Body of pancreas (tissue), 4 donors: ENCODE measurements at regions not wholly inside any gene's neighbourhood (a gene's known extent, or its start where the extent isn't known, plus 50 kb on each side); places are given as distances from the start of the nearest gene placed in this dataset.

Experiments used
- POLR2A ChIP-seq, 3 donors: fragments of 450-650 bp; IDR thresholded peaks; one replicate each; pipeline ENCODE4 v1.6.1; 2016; ENCODE audit warnings: antibody characterized with exemption in 3 of 3, mild to moderate bottlenecking in 2 of 3
- TF ChIP-seq, protein P1 (sequence below), 7 experiments: fragments of 450-650 bp in 4 of 7; fragments of 200-600 bp in 3 of 7; sonication (generic) in 3 of 7; IDR thresholded peaks; one replicate each; pipeline ENCODE4 v1.5.1; 2016 to 2019; ENCODE audit warnings: antibody characterized with exemption in 7 of 7

DNA sequence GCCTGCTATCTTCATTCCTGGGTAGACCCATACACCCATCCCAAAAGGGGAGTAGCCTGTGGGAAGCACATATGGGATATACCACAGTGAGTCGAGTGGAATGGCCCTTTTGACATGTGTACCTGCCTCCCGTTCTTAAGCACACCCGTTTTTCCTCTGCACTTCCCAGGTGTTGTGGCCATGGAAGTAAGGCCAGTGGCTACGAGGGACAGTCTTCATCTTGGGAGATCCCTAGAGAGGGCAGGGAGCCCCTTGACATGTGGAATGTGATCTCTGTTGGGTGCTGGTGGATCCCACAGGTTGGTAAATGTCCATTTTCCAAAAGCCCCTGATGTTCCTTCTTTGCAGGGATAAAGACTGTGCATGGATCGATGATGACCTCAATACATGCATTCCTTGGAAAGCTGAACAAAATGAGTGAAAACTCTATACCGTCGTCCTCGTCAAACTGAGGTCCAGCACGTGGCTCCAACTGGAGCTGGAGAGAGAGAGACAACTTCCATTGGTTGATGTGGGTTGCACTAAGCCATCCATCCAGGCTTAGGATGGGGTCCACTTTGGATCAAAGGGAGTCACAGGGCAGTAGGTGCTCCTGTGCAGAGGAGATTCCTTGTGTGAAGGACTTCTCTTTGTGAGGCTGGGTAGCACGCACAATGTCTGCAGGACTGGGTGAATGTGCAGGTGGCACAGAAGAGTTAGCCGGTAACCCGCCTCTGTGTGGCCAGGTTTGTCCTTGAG is 136.8 kb downstream of the SNRPN start:
- TF ChIP-seq, protein P1, sequence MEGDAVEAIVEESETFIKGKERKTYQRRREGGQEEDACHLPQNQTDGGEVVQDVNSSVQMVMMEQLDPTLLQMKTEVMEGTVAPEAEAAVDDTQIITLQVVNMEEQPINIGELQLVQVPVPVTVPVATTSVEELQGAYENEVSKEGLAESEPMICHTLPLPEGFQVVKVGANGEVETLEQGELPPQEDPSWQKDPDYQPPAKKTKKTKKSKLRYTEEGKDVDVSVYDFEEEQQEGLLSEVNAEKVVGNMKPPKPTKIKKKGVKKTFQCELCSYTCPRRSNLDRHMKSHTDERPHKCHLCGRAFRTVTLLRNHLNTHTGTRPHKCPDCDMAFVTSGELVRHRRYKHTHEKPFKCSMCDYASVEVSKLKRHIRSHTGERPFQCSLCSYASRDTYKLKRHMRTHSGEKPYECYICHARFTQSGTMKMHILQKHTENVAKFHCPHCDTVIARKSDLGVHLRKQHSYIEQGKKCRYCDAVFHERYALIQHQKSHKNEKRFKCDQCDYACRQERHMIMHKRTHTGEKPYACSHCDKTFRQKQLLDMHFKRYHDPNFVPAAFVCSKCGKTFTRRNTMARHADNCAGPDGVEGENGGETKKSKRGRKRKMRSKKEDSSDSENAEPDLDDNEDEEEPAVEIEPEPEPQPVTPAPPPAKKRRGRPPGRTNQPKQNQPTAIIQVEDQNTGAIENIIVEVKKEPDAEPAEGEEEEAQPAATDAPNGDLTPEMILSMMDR (IDR thresholded peaks at IDR 0.05): no peak
- TF ChIP-seq POLR2A (IDR thresholded peaks at IDR 0.05): no peak
